ENCODE measurements at regions not wholly inside any gene's neighbourhood (a gene's known extent, or its start where the extent isn't known, plus 50 kb on each side); places are given as distances from the start of the nearest gene placed in this dataset.

DNA sequence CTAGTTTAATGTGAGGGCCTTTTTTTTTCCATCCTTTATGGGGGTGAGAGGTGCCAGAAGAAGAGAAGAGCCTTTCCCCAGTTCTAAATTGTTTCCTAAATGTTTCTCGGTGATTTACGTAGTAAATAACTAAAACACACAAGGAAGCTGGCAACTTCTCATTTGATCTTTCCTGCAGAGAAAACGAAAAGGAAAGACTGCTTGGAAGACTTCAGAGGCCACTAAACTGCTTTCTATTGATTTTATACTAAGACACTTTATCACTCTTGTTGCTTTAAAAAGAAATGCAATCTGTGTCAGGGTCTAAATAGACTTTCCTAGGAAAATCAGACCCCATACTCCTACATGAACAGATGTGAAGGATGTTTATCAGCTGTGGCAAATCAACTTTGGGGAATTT, 52.1 kb upstream of the KAZN start:
- TF ChIP-seq, protein P1, sequence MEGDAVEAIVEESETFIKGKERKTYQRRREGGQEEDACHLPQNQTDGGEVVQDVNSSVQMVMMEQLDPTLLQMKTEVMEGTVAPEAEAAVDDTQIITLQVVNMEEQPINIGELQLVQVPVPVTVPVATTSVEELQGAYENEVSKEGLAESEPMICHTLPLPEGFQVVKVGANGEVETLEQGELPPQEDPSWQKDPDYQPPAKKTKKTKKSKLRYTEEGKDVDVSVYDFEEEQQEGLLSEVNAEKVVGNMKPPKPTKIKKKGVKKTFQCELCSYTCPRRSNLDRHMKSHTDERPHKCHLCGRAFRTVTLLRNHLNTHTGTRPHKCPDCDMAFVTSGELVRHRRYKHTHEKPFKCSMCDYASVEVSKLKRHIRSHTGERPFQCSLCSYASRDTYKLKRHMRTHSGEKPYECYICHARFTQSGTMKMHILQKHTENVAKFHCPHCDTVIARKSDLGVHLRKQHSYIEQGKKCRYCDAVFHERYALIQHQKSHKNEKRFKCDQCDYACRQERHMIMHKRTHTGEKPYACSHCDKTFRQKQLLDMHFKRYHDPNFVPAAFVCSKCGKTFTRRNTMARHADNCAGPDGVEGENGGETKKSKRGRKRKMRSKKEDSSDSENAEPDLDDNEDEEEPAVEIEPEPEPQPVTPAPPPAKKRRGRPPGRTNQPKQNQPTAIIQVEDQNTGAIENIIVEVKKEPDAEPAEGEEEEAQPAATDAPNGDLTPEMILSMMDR (IDR thresholded peaks at IDR 0.05) = no peak
- TF ChIP-seq, protein P2, sequence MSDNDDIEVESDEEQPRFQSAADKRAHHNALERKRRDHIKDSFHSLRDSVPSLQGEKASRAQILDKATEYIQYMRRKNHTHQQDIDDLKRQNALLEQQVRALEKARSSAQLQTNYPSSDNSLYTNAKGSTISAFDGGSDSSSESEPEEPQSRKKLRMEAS (IDR thresholded peaks at IDR 0.05) = no peak
- no peak for TF ChIP-seq EP300 (IDR thresholded peaks at IDR 0.05)
- TF ChIP-seq CEBPB (IDR thresholded peaks at IDR 0.05) = no peak
- no peak for TF ChIP-seq POLR2A (IDR thresholded peaks at IDR 0.05; ENCODE audit: low read length)
- TF ChIP-seq RCOR1 (IDR thresholded peaks at IDR 0.05; ENCODE audit: low read depth, low read length) = no peak
- no peak for TF ChIP-seq RNF2 (IDR thresholded peaks at IDR 0.05; ENCODE audit: borderline replicate concordance, low read depth)
